IPS-18c (cell line): ENCODE measurements at regions not wholly inside any gene's neighbourhood (a gene's known extent, or its start where the extent isn't known, plus 50 kb on each side); places are given as distances from the start of the nearest gene placed in this dataset.
"Not testable (repeated sequence)": the region's sequence is repeated elsewhere in the genome, so short reads cannot be mapped to it uniquely, and the experiment has no call there.

Source experiments
- H3K4me3 ChIP-seq: 2 replicates; pipeline ENCODE4 v1.7.0; 2013; ENCODE audit warnings: low read depth, mild to moderate bottlenecking, low read length, moderate library complexity; ENCODE audit not compliant: insufficient read depth
- H3K9me3 ChIP-seq: one replicate; pipeline ENCODE4 v1.6.1; 2013; ENCODE audit warnings: mild to moderate bottlenecking, low read length, moderate library complexity; ENCODE audit not compliant: control insufficient read depth, insufficient read depth

GRCh38 chr10:64303566-64303965 lies 782.4 kb downstream of the REEP3 start:
- Histone ChIP-seq H3K9me3 (no peaks in the 10 kb centered on the region), H3K4me3 (no peak overlapping the region)

GRCh38 chr10:64306729-64307327 lies 785.6 kb downstream of the REEP3 start:
- no peaks in the 10 kb centered on the region for H3K9me3 ChIP-seq
- H3K4me3 ChIP-seq: no peak overlapping the region

GRCh38 chr10:64312876-64313275 lies 791.7 kb downstream of the REEP3 start:
- no peaks in the 10 kb centered on the region for H3K9me3 ChIP-seq
- H3K4me3 ChIP-seq: no peak overlapping the region

- no peaks in the 10 kb centered on the region for H3K9me3 ChIP-seq
- no peak overlapping the region for H3K4me3 ChIP-seq
Measured at GRCh38 chr10:64313967-64314366, 792.8 kb downstream of the REEP3 start.

- Histone ChIP-seq H3K4me3 (no peak overlapping the region), H3K9me3 (no peaks in the 10 kb centered on the region)
Measured at GRCh38 chr10:64316416-64316815, 795.2 kb downstream of the REEP3 start.

GRCh38 chr10:64316833-64317232 lies 795.6 kb downstream of the REEP3 start:
- H3K9me3 ChIP-seq: no peaks in the 10 kb centered on the region
- no peak overlapping the region for H3K4me3 ChIP-seq

GRCh38 chr10:64320448-64320847 lies 799.2 kb downstream of the REEP3 start:
- Histone ChIP-seq H3K4me3 (no peak overlapping the region), H3K9me3 (no peaks in the 10 kb centered on the region)

- Histone ChIP-seq H3K4me3 (no peak overlapping the region), H3K9me3 (no peaks in the 10 kb centered on the region)
Measured at GRCh38 chr10:64329510-64329909, 808.3 kb downstream of the REEP3 start.

GRCh38 chr10:64332551-64332950 lies 811.4 kb downstream of the REEP3 start:
- no peaks in the 10 kb centered on the region for H3K9me3 ChIP-seq
- no peak overlapping the region for H3K4me3 ChIP-seq

- Histone ChIP-seq H3K9me3 (no peaks in the 10 kb centered on the region), H3K4me3 (no peak overlapping the region)
Measured at GRCh38 chr10:64334084-64334483, 812.9 kb downstream of the REEP3 start.

- H3K4me3 ChIP-seq: no peak overlapping the region
Measured at GRCh38 chr10:64344211-64344610, 823.0 kb downstream of the REEP3 start.

GRCh38 chr10:64345856-64346255 lies 824.7 kb downstream of the REEP3 start:
- Histone ChIP-seq H3K4me3 (no peak overlapping the region), H3K9me3 (no peaks in the 10 kb centered on the region)

More at GRCh38 chr10:64344211-64344610, 823.0 kb downstream of the REEP3 start:
- H3K9me3 ChIP-seq: no peaks in the 10 kb centered on the region

GRCh38 chr10:64346389-64346788 lies 825.2 kb downstream of the REEP3 start:
- no peaks in the 10 kb centered on the region for H3K9me3 ChIP-seq
- H3K4me3 ChIP-seq: no peak overlapping the region

GRCh38 chr10:64350665-64351064 lies 829.5 kb downstream of the REEP3 start:
- Histone ChIP-seq H3K4me3 (no peak overlapping the region), H3K9me3 (no peaks in the 10 kb centered on the region)

- peaks cover 2% of the 10 kb centered on the region for H3K9me3 ChIP-seq
- no peak overlapping the region for H3K4me3 ChIP-seq
Measured at GRCh38 chr10:64358907-64359306, 837.7 kb downstream of the REEP3 start.

GRCh38 chr10:64360240-64360639 lies 839.0 kb downstream of the REEP3 start:
- not testable (repeated sequence) for H3K4me3 ChIP-seq, H3K9me3 ChIP-seq

- H3K9me3 ChIP-seq: peaks cover 2% of the 10 kb centered on the region
- H3K4me3 ChIP-seq: no peak overlapping the region
Measured at GRCh38 chr10:64363687-64364086, 842.5 kb downstream of the REEP3 start.

- H3K4me3 ChIP-seq: no peak overlapping the region
Measured at GRCh38 chr10:64365663-64366062, 844.5 kb downstream of the REEP3 start.

GRCh38 chr10:64368298-64368697 lies 847.1 kb downstream of the REEP3 start:
- Histone ChIP-seq H3K9me3 (no peaks in the 10 kb centered on the region), H3K4me3 (no peak overlapping the region)

More at GRCh38 chr10:64365663-64366062, 844.5 kb downstream of the REEP3 start:
- H3K9me3 ChIP-seq: no peaks in the 10 kb centered on the region
